Uterus (tissue), 2 donors: ENCODE measurements at regions not wholly inside any gene's neighbourhood (a gene's known extent, or its start where the extent isn't known, plus 50 kb on each side); places are given as distances from the start of the nearest gene placed in this dataset.

Experiments used
- POLR2A ChIP-seq, 2 donors: fragments of 450-650 bp; IDR thresholded peaks; one replicate each; pipeline ENCODE4 v1.6.1; 2016; ENCODE audit warnings: antibody characterized with exemption in 2 of 2, mild to moderate bottlenecking in 1 of 2, moderate library complexity in 1 of 2
- TF ChIP-seq, protein P1 (sequence below), 4 experiments: fragments of 200-600 bp in 2 of 4; fragments of 450-650 bp in 2 of 4; sonication (generic) in 2 of 4; IDR thresholded peaks; one replicate each; pipeline ENCODE4 v1.5.1; 2016 to 2019; ENCODE audit warnings: antibody characterized with exemption in 4 of 4, mild to moderate bottlenecking in 2 of 4, moderate library complexity in 1 of 4

DNA sequence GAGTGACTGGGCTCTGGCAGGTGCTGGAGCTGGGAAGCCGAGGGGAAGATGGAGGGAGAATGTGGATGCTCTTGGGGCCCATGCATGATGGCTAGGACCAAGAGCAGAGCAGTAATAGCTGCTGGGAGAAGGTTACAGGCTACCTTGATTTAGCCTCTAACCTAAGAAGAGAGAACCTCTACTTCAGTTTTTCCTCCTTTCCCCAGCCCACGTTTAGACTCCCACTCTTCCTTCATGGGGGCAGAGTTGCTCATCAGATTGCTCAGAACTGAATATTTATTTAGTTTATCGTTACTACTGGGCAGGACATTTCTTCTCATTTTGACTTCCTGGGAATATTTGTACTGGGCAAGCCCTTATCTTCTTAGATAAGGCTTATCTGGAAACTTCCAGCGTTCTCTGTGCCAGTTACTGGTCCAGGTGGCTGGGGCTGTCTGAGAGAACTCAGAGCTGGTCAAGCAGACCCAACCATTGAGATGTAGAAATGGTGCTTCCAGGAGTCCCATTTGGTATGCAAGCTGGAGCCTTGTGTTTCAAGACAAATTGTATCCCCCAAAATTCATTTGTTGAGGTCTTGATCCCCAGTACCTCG is 442.9 kb upstream of the BOD1L1 start:
- no peak for TF ChIP-seq POLR2A (IDR thresholded peaks at IDR 0.05)
- TF ChIP-seq, protein P1, sequence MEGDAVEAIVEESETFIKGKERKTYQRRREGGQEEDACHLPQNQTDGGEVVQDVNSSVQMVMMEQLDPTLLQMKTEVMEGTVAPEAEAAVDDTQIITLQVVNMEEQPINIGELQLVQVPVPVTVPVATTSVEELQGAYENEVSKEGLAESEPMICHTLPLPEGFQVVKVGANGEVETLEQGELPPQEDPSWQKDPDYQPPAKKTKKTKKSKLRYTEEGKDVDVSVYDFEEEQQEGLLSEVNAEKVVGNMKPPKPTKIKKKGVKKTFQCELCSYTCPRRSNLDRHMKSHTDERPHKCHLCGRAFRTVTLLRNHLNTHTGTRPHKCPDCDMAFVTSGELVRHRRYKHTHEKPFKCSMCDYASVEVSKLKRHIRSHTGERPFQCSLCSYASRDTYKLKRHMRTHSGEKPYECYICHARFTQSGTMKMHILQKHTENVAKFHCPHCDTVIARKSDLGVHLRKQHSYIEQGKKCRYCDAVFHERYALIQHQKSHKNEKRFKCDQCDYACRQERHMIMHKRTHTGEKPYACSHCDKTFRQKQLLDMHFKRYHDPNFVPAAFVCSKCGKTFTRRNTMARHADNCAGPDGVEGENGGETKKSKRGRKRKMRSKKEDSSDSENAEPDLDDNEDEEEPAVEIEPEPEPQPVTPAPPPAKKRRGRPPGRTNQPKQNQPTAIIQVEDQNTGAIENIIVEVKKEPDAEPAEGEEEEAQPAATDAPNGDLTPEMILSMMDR (IDR thresholded peaks at IDR 0.05): no peak
